ENCODE measurements at regions not wholly inside any gene's neighbourhood (a gene's known extent, or its start where the extent isn't known, plus 50 kb on each side); places are given as distances from the start of the nearest gene placed in this dataset.

DNA sequence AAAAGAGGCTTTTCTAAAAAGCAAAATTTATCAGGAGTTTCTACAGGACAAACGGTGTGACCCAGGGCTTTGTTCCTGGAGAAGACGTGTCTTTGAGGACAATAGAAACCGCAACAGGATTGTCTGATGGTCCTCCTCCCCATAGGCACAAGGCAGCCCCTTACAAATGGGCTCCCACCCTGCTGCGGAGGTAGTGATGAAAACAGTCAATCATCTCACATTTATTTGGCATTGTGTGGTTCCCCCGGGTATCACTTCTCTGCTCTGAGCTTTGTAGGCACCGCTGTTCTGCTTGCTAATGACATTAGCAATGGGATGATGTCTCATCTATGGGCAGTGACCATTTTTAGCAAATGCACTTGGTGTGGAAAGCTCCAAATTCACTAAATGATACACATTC is 155.5 kb upstream of the TMPO start:
- no peak overlapping the region for H3K9ac ChIP-seq (ENCODE audit: insufficient read length)
- H3K36me3 ChIP-seq (ENCODE audit: insufficient read depth, low read length): no peaks in the 10 kb centered on the region
- H3K27ac ChIP-seq: no peak overlapping the region
- DNase-seq (ENCODE audit: low read depth, low spot score): no peak
- H3K4me3 ChIP-seq: no peak overlapping the region
- no peak for TF ChIP-seq POLR2AphosphoS5 (IDR thresholded peaks at IDR 0.05; ENCODE audit: borderline replicate concordance, low read depth, low read length)
- no peak for TF ChIP-seq EZH2 (IDR thresholded peaks at IDR 0.05)
- no peak for TF ChIP-seq FOXP2 (optimal IDR thresholded peaks at IDR 0.05; ENCODE audit: control extremely low read depth, extremely low read length, insufficient read depth)
- no peaks in the 10 kb centered on the region for H3K9me3 ChIP-seq (ENCODE audit: low read depth, low read length)

- Histone ChIP-seq H3K27ac (no peak overlapping the region), H3K9me3 (ENCODE audit: low read depth, low read length) (no peaks in the 10 kb centered on the region), H3K9ac (ENCODE audit: insufficient read length) (no peak overlapping the region), H3K4me3 (no peak overlapping the region), H3K36me3 (ENCODE audit: insufficient read depth, low read length) (no peaks in the 10 kb centered on the region)
- no peak for DNase-seq (ENCODE audit: low read depth, low spot score)
- TF ChIP-seq EZH2 (IDR thresholded peaks at IDR 0.05) (no peak), POLR2AphosphoS5 (IDR thresholded peaks at IDR 0.05; ENCODE audit: borderline replicate concordance, low read depth, low read length) (no peak), FOXP2 (optimal IDR thresholded peaks at IDR 0.05; ENCODE audit: control extremely low read depth, extremely low read length, insufficient read depth) (no peak)
Observed at GRCh38 chr12:98360401-98360800, 155.0 kb upstream of the TMPO start.

GRCh38 chr12:98369581-98369980 is 145.8 kb upstream of the TMPO start:
- no peak for DNase-seq (ENCODE audit: low read depth, low spot score)
- Histone ChIP-seq H3K9me3 (ENCODE audit: low read depth, low read length) (no peaks in the 10 kb centered on the region), H3K27ac (no peak overlapping the region), H3K36me3 (ENCODE audit: insufficient read depth, low read length) (no peaks in the 10 kb centered on the region), H3K4me3 (no peak overlapping the region), H3K9ac (ENCODE audit: insufficient read length) (no peak overlapping the region)
- TF ChIP-seq EZH2 (IDR thresholded peaks at IDR 0.05) (no peak), POLR2AphosphoS5 (IDR thresholded peaks at IDR 0.05; ENCODE audit: borderline replicate concordance, low read depth, low read length) (peak; percentile 30; the same call in 1 of the 2 replicates)

GRCh38 chr12:98370976-98371375 is 144.4 kb upstream of the TMPO start:
- H3K27ac ChIP-seq: no peak overlapping the region
- no peak overlapping the region for H3K9ac ChIP-seq (ENCODE audit: insufficient read length)
- DNase-seq (ENCODE audit: low read depth, low spot score): no peak
- no peak overlapping the region for H3K4me3 ChIP-seq
- no peak for TF ChIP-seq POLR2AphosphoS5 (IDR thresholded peaks at IDR 0.05; ENCODE audit: borderline replicate concordance, low read depth, low read length)
- no peak for TF ChIP-seq EZH2 (IDR thresholded peaks at IDR 0.05)
- no peak for TF ChIP-seq FOXP2 (optimal IDR thresholded peaks at IDR 0.05; ENCODE audit: control extremely low read depth, extremely low read length, insufficient read depth)
- no peaks in the 10 kb centered on the region for H3K9me3 ChIP-seq (ENCODE audit: low read depth, low read length)
- H3K36me3 ChIP-seq (ENCODE audit: insufficient read depth, low read length): no peaks in the 10 kb centered on the region

GRCh38 chr12:98371419-98371818 is 144.0 kb upstream of the TMPO start:
- H3K9ac ChIP-seq (ENCODE audit: insufficient read length): no peak overlapping the region
- no peak overlapping the region for H3K4me3 ChIP-seq
- no peak for TF ChIP-seq POLR2AphosphoS5 (IDR thresholded peaks at IDR 0.05; ENCODE audit: borderline replicate concordance, low read depth, low read length)
- TF ChIP-seq EZH2 (IDR thresholded peaks at IDR 0.05): no peak
- TF ChIP-seq FOXP2 (optimal IDR thresholded peaks at IDR 0.05; ENCODE audit: control extremely low read depth, extremely low read length, insufficient read depth): no peak
- DNase-seq (ENCODE audit: low read depth, low spot score): no peak
- H3K36me3 ChIP-seq (ENCODE audit: insufficient read depth, low read length): no peaks in the 10 kb centered on the region
- H3K9me3 ChIP-seq (ENCODE audit: low read depth, low read length): no peaks in the 10 kb centered on the region
- no peak overlapping the region for H3K27ac ChIP-seq

GRCh38 chr12:98372340-98373024 is 142.9 kb upstream of the TMPO start:
- Histone ChIP-seq H3K36me3 (ENCODE audit: insufficient read depth, low read length) (no peaks in the 10 kb centered on the region), H3K9ac (ENCODE audit: insufficient read length) (no peak overlapping the region), H3K9me3 (ENCODE audit: low read depth, low read length) (no peaks in the 10 kb centered on the region), H3K4me3 (0 out of 2 replicates have a peak overlapping the region, but pooled peaks have one; percentile 18), H3K27ac (peak overlapping the region; percentile 75)
- TF ChIP-seq EZH2 (IDR thresholded peaks at IDR 0.05) (no peak), POLR2AphosphoS5 (IDR thresholded peaks at IDR 0.05; ENCODE audit: borderline replicate concordance, low read depth, low read length) (no peak), FOXP2 (optimal IDR thresholded peaks at IDR 0.05; ENCODE audit: control extremely low read depth, extremely low read length, insufficient read depth) (no peak)
- no peak for DNase-seq (ENCODE audit: low read depth, low spot score)

- Histone ChIP-seq H3K9me3 (ENCODE audit: low read depth, low read length) (no peaks in the 10 kb centered on the region), H3K36me3 (ENCODE audit: insufficient read depth, low read length) (no peaks in the 10 kb centered on the region), H3K27ac (no peak overlapping the region; the same call in 1 of the 2 replicates), H3K9ac (ENCODE audit: insufficient read length) (no peak overlapping the region), H3K4me3 (no peak overlapping the region)
- TF ChIP-seq POLR2AphosphoS5 (IDR thresholded peaks at IDR 0.05; ENCODE audit: borderline replicate concordance, low read depth, low read length) (no peak), FOXP2 (optimal IDR thresholded peaks at IDR 0.05; ENCODE audit: control extremely low read depth, extremely low read length, insufficient read depth) (no peak), EZH2 (IDR thresholded peaks at IDR 0.05) (no peak)
- peak; percentile 81 for DNase-seq (ENCODE audit: low read depth, low spot score)
Observed at GRCh38 chr12:98373025-98373554, 142.3 kb upstream of the TMPO start.

DNA sequence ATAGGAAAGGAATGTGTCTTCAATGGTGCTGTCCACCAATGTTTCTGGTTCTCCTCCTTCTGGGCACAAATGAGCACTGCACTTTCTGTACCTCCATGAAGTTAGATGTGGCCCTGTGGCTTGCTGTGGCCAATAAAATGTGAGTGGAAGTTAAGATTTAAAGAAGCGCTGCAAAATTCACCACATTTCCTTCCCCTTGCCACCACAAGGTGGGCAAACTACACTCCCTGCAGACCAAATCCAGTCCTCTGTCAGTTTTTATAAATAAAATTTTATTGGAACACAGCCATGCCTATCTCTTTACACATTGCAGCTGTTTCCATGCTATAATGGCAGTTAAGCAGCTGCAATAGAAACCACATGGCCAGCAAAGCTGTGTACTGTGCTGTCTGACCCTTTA is 141.4 kb upstream of the TMPO start:
- H3K4me3 ChIP-seq: no peak overlapping the region
- H3K27ac ChIP-seq: no peak overlapping the region; the same call in 1 of the 2 replicates
- no peak for DNase-seq (ENCODE audit: low read depth, low spot score)
- TF ChIP-seq EZH2 (IDR thresholded peaks at IDR 0.05) (no peak), FOXP2 (optimal IDR thresholded peaks at IDR 0.05; ENCODE audit: control extremely low read depth, extremely low read length, insufficient read depth) (no peak)
- H3K36me3 ChIP-seq (ENCODE audit: insufficient read depth, low read length): no peaks in the 10 kb centered on the region
- no peaks in the 10 kb centered on the region for H3K9me3 ChIP-seq (ENCODE audit: low read depth, low read length)
- H3K9ac ChIP-seq (ENCODE audit: insufficient read length): no peak overlapping the region

DNA sequence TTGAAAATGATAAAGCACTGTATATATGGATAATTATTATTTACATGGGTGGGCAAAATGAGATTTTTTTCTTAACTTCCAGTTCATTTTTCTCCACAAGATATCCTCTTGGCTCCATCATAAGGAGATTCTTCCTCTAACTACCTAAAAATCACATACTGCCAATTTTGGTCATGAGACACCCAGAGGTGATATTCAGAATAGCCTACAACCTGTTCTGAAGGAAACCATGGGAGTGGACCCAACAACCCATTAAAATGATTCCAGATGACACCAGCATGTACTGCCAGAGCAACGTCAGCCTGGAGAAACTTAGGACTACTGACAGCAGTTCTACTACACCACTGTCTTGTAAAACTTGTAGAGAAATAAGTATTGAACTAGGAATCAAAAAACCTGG is 136.3 kb upstream of the TMPO start:
- DNase-seq (ENCODE audit: low read depth, low spot score): no peak
- H3K27ac ChIP-seq: no peak overlapping the region
- H3K9ac ChIP-seq (ENCODE audit: insufficient read length): no peak overlapping the region
- H3K36me3 ChIP-seq (ENCODE audit: insufficient read depth, low read length): no peaks in the 10 kb centered on the region
- no peak for TF ChIP-seq POLR2AphosphoS5 (IDR thresholded peaks at IDR 0.05; ENCODE audit: borderline replicate concordance, low read depth, low read length)
- TF ChIP-seq EZH2 (IDR thresholded peaks at IDR 0.05): no peak
- no peak for TF ChIP-seq FOXP2 (optimal IDR thresholded peaks at IDR 0.05; ENCODE audit: control extremely low read depth, extremely low read length, insufficient read depth)
- no peak overlapping the region for H3K4me3 ChIP-seq
- H3K9me3 ChIP-seq (ENCODE audit: low read depth, low read length): no peaks in the 10 kb centered on the region

Measured in SK-N-MC (cell line).